ENCODE measurements at regions not wholly inside any gene's neighbourhood (a gene's known extent, or its start where the extent isn't known, plus 50 kb on each side); places are given as distances from the start of the nearest gene placed in this dataset.

DNA sequence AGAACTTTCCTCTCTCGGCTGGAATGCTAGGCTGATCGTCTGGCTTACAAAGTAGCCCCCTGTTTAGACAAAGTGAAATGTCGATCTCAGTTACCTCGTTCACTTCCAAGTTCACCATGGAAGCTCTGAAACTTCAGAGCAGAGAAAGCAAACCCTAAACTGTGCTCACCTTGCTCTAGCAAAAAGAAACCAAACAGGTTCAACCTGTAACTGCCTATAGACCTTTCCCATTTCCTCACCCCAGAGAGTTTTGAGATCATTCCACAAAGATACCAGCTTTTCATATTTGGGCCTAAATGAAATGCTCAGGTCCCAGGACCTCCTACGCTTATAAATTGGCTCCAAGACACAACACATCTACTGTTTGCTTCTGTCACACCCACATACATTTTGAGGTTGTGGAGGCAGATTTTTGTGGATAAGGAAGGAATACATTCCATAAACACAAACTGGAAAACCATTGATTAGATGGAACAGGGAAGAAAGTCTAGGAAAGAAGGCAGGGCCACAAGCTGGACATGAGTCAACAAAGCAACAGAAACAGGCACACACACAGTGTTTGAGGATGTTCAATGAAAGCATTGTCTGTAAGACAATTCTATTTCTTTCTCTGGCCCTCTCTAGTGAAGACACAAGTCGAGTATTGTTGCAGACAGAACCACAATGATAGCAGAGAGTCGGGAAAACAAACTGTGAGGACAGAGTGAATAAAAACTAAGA is 52.8 kb upstream of the TGIF1 start:
- intact Hi-C loops (cut with DNase I, micrococcal nuclease) = no loop called here
- Histone ChIP-seq H3K4me3 (no peak overlapping the region), H3K4me1 (ENCODE audit: low read depth) (no peaks in the 10 kb centered on the region), H3K36me3 (ENCODE audit: low read depth) (no peaks in the 10 kb centered on the region), H3K9me3 (no peaks in the 10 kb centered on the region)
- peak; percentile 55 for ATAC-seq
- no peak for DNase-seq
- TF ChIP-seq, protein P1, sequence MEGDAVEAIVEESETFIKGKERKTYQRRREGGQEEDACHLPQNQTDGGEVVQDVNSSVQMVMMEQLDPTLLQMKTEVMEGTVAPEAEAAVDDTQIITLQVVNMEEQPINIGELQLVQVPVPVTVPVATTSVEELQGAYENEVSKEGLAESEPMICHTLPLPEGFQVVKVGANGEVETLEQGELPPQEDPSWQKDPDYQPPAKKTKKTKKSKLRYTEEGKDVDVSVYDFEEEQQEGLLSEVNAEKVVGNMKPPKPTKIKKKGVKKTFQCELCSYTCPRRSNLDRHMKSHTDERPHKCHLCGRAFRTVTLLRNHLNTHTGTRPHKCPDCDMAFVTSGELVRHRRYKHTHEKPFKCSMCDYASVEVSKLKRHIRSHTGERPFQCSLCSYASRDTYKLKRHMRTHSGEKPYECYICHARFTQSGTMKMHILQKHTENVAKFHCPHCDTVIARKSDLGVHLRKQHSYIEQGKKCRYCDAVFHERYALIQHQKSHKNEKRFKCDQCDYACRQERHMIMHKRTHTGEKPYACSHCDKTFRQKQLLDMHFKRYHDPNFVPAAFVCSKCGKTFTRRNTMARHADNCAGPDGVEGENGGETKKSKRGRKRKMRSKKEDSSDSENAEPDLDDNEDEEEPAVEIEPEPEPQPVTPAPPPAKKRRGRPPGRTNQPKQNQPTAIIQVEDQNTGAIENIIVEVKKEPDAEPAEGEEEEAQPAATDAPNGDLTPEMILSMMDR (IDR thresholded peaks at IDR 0.05) = no peak

- Histone ChIP-seq H3K9me3 (no peaks in the 10 kb centered on the region), H3K36me3 (ENCODE audit: low read depth) (no peaks in the 10 kb centered on the region), H3K4me1 (ENCODE audit: low read depth) (no peaks in the 10 kb centered on the region), H3K4me3 (no peak overlapping the region)
- TF ChIP-seq, protein P1 (IDR thresholded peaks at IDR 0.05) = no peak
- ATAC-seq (no peak), DNase-seq (no peak)
- intact Hi-C loops (cut with DNase I, micrococcal nuclease) = no loop called here
Observed at GRCh38 chr18:3397786-3398185, 52.2 kb upstream of the TGIF1 start.

Data from mucosa of descending colon (tissue), 3 donors.